Activated CD4-positive, alpha-beta T cell treated with anti-CD3 and anti-CD28 coated beads, Interleukin-2, amount 50 U/mL, for 1 hour (primary cell): ENCODE measurements at regions not wholly inside any gene's neighbourhood (a gene's known extent, or its start where the extent isn't known, plus 50 kb on each side); places are given as distances from the start of the nearest gene placed in this dataset.
A peak's percentile ranks its signal among the peaks of the same experiment; 100 is the strongest.
"Not testable (repeated sequence)": the region's sequence is repeated elsewhere in the genome, so short reads cannot be mapped to it uniquely, and the experiment has no call there.

Experiments
- DNase-seq: peaks from one replicate; pipeline ENCODE4 v3.0.0-alpha.2; 2020

DNA sequence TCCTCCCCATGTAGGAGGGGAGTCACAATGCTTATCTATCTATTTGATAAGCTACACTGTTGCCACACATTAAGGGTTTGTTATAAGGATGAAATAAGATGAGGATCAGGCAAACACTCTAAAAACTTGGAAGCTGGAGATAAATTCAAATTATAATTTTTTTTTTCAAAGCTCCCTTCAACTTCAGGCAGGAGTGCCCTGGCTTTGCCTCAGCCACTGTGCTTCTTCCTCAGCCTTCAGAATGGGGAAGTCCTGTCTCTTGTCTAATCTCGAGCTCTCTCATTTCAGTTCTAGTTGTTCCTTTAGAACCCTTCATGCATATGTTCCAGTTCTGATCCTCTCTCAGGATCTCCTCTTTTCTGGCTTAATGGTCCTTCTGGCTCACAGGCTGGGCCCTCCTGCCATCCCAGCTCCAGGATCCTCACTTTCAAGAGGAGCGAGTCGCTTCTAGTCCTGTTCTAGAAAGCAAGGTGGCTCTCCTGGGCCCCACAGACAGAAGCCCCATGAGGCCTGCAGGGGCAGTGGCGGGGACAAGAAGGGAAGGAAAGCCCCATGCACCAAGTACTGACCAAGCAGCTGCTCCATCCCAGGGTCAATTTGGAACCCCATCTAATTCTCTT lies 164.3 kb downstream of the VEGFA start:
- DNase-seq, result no peak

DNA sequence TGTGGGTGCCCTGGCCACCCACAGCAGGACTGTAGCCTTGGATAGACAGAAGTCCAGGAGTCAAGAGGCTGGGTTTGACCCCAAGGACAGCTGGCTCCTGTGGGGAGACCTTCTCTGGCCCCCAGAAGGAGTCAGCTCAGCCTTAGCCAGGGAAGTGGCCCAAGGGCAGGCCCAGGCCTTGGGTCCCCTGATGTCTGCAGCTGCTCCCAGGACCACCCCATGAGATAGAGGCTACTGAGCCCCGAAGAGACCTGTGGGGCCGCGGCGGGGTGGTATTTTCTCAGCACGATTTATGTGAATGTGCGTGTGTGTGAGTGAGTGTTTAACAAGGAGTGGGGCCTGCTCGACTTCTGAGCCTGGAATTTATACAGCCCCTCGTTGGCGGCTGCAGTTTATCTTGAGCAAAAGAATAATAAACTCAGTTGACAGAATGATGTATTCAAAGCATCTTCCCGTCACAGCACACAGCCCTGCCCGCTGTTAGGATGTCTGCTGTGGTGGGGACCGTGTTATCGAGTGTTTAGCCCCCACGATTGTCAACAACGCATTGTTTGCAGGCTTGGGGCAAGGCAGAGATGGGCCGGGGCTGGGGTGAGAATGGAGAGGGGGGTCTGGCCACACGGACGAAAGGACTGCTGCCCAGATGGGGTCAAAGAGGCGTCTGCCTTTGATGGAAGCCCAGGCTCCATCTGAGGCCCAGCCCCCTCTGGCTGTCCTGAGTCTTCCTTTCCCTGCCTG lies 163.3 kb downstream of the VEGFA start:
- DNase-seq, result no peak

GRCh38 chr6:43932259-43933147 lies 162.5 kb downstream of the VEGFA start:
- DNase-seq, result no peak

DNA sequence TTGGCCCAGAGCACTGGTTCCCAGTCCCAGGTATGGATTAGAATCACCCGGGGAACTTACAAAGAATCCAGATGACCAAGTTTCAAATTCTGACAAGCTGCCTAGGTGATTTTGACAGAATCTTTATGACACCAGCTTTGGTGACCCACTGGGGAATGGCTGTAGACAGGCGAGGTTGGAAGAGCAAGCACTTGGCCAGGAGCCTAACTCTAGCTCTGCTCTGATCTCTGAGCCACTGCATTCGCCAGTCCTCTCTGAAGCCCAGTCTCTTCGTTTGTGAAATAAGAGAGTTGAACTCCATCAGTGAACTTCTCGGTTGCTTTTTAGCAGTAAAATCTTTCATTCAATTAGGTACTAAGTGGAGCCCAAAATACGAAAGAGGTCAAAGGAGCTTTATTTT lies 161.2 kb downstream of the VEGFA start:
- no peak for DNase-seq

GRCh38 chr6:43930440-43931154 lies 160.6 kb downstream of the VEGFA start:
- no peak for DNase-seq

DNA sequence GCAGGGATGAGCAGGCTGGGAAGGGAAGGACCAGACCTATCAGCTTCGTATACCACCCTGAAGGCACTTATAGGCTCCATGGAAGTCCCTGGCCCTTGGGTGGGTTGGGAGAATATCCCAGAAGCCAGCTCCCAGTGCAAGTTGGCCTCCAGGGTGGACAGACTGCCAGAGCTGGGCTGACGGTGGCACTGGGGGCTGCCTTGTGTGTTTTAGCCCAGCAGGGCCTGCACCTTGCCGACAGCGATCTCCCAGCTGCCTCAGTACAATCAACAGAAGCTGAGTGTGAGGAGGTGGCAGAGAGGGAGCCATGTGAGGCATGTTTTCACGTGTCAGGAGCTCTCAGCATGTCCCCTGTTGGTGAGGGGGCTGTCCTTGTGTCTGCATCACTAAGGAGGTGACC lies 159.5 kb downstream of the VEGFA start:
- no peak for DNase-seq

GRCh38 chr6:43927532-43928210 lies 157.7 kb downstream of the VEGFA start:
- no peak for DNase-seq

DNA sequence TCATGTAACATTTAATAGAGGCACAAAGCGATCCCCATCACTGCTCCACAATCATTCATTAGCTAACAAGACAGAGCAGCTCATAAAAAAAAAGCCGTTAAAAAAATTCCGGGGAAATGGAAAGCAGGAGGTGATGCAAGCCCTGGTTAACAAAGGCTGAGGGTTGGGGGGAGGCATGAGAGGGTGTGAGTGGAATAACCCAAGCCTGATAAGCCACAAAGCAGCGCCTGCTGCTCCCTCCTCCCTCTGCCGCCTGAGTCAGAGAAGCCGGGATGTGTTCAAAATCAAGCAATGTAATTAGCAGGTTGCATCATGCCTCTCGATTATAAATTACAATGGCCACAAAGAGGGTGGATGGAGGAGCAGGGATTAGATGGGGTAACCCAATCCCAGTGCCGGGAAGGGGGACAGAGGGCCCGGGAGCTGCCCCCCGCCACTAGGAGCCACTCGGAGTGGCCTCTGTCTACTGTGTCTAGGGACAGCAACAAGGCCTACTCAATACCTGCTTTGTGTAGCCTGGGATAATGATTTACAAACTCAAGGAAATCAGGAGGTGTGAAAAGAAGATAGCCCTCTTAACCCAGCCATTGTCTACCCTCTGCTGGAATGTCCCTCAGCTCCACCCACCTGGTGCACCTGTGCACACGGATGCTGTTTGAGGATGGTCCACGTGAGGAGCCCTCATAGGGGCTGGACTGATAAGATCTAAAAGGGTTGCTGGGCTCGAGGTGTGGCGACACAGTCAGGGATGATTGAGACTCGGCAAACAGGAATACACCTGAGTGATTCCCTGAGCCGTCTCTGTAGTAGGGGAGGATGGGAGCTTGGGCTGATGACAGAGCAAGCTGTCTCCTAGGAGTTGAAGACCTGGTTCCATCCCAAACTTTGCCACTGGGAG lies 156.9 kb downstream of the VEGFA start:
- DNase-seq, result no peak

GRCh38 chr6:43925636-43926139 lies 155.7 kb downstream of the VEGFA start:
- DNase-seq, result not testable (repeated sequence)

DNA sequence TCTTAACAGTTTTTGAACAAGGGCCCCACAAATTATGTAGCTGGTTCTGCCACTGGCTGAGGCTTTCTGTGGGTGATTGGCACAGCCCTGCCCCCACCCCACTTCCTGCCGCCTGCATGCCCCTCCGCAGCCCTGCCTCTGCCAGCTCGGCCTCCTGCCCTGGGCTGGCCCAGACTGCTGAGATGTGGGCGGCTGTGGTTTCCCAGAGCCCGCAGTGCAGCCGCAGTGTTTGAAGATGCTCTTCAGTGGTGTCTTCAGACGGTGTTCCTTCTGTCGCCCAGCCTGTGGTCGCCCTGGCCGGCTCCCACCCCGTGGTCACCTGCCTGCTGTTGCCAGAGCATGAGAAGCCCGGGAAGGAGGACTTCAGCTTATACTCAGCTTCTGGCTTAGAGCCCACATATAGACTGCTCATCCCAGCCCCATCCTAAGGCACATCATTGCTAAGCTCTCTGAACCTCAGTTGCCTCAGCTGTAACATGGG lies 154.3 kb downstream of the VEGFA start:
- DNase-seq, result peak; percentile 14

DNA sequence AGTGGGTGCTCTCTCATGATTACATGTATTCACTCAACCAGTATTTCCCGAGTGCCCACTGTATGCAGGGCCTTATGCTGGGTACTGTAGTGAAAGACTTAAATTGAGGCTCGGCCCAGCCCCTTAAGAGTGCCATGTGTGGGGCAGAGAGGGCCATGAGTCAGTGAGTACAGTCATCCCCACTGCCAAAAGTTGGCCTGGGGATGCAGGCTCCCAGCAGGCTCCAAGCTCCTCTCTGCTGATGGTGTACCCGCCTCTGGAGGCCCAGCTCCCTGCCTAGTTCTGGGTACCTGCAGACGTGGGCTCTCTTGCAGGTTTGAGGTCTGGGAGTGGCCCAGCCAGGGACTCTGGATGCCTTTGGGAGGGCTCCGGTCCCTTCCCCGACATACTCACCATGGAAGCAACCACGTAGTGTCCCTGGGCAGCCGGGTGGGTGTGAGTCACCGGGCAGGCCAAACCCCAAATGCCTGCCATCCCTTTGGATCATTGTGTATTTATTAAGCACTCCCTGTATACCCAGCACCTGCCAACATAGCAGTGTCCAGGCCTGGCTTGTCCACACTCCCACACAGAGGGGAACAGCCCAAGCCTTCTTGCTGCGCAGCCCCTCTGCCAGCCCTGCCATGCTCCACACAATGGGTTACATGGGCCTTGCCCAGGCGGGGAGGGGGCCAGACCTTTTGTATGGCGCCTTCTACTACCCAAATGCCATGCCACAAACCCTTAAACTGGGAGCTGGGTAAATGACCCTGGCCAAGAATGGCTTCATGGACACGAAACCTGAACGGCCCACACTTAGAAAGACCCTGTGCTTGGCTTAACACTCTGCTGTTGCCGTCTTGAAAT lies 153.6 kb downstream of the VEGFA start:
- DNase-seq, result no peak

- no peak for DNase-seq
Measured at GRCh38 chr6:43922426-43923375, 152.7 kb downstream of the VEGFA start.

GRCh38 chr6:43921548-43922425 lies 151.8 kb downstream of the VEGFA start:
- no peak for DNase-seq

- DNase-seq, result no peak
Measured at GRCh38 chr6:43921039-43921438, 151.0 kb downstream of the VEGFA start.

GRCh38 chr6:43919774-43920173 lies 149.8 kb downstream of the VEGFA start:
- DNase-seq, result no peak

GRCh38 chr6:43917878-43918382 lies 147.9 kb downstream of the VEGFA start:
- no peak for DNase-seq
